ENCODE measurements at regions not wholly inside any gene's neighbourhood (a gene's known extent, or its start where the extent isn't known, plus 50 kb on each side); places are given as distances from the start of the nearest gene placed in this dataset.

- no peak for DNase-seq
These were observed 903.1 kb downstream of the BCL11B start for GRCh38 chr14:98368916-98369315.

- no peak for DNase-seq
These were observed 902.7 kb downstream of the BCL11B start for GRCh38 chr14:98369344-98369743.

GRCh38 chr14:98370352-98370751 is 901.6 kb downstream of the BCL11B start:
- no peak for DNase-seq

- no peak for DNase-seq
These were observed 900.9 kb downstream of the BCL11B start for GRCh38 chr14:98371141-98371540.

GRCh38 chr14:98374136-98374535 is 897.9 kb downstream of the BCL11B start:
- no peak for DNase-seq

GRCh38 chr14:98375566-98375965 is 896.4 kb downstream of the BCL11B start:
- DNase-seq = no peak

- no peak for DNase-seq
These were observed 892.2 kb downstream of the BCL11B start for GRCh38 chr14:98379830-98380229.

GRCh38 chr14:98382662-98383061 is 889.3 kb downstream of the BCL11B start:
- DNase-seq = no peak

GRCh38 chr14:98385851-98386250 is 886.1 kb downstream of the BCL11B start:
- no peak for DNase-seq

GRCh38 chr14:98391061-98391460 is 880.9 kb downstream of the BCL11B start:
- DNase-seq = no peak

- no peak for DNase-seq
These were observed 878.5 kb downstream of the BCL11B start for GRCh38 chr14:98393527-98393926.

GRCh38 chr14:98404811-98405210 is 867.2 kb downstream of the BCL11B start:
- no peak for DNase-seq

- no peak for DNase-seq
These were observed 863.9 kb downstream of the BCL11B start for GRCh38 chr14:98408024-98408555.

GRCh38 chr14:98408713-98409112 is 863.3 kb downstream of the BCL11B start:
- no peak for DNase-seq

GRCh38 chr14:98411154-98411553 is 860.8 kb downstream of the BCL11B start:
- DNase-seq = no peak

- DNase-seq = no peak
These were observed 859.6 kb downstream of the BCL11B start for GRCh38 chr14:98412431-98412830.

GRCh38 chr14:98415766-98416165 is 856.2 kb downstream of the BCL11B start:
- DNase-seq = no peak

- no peak for DNase-seq
These were observed 855.0 kb downstream of the BCL11B start for GRCh38 chr14:98417001-98417400.

- no peak for DNase-seq
These were observed 843.5 kb downstream of the BCL11B start for GRCh38 chr14:98428483-98428994.

GRCh38 chr14:98433436-98433835 is 838.6 kb downstream of the BCL11B start:
- no peak for DNase-seq

- no peak for DNase-seq
These were observed 834.9 kb downstream of the BCL11B start for GRCh38 chr14:98437113-98437512.

GRCh38 chr14:98444077-98444476 is 827.9 kb downstream of the BCL11B start:
- DNase-seq = no peak

- no peak for DNase-seq
These were observed 826.3 kb downstream of the BCL11B start for GRCh38 chr14:98445718-98446117.

GRCh38 chr14:98446508-98446907 is 825.5 kb downstream of the BCL11B start:
- DNase-seq = no peak

- DNase-seq = no peak
These were observed 815.8 kb downstream of the BCL11B start for GRCh38 chr14:98456231-98456630.

Measured in inflammatory macrophage treated with lipopolysaccharide for 1 hour (primary cell).